ENCODE measurements at regions not wholly inside any gene's neighbourhood (a gene's known extent, or its start where the extent isn't known, plus 50 kb on each side); places are given as distances from the start of the nearest gene placed in this dataset.

GRCh38 chr5:74935752-74936091 is 69.5 kb upstream of the FAM169A start:
- TF ChIP-seq SP1 (IDR thresholded peaks at IDR 0.05), result no peak
- no peak for TF ChIP-seq NFRKB (IDR thresholded peaks at IDR 0.05)
- TF ChIP-seq PKNOX1 (IDR thresholded peaks at IDR 0.05), result no peak
- TF ChIP-seq ARNT (IDR thresholded peaks at IDR 0.05), result no peak
- TF ChIP-seq LEF1 (IDR thresholded peaks at IDR 0.05; ENCODE audit: borderline replicate concordance), result no peak
- no peak for TF ChIP-seq FOXK2 (IDR thresholded peaks at IDR 0.05)
- TF ChIP-seq BHLHE40 (IDR thresholded peaks at IDR 0.05; ENCODE audit: borderline replicate concordance), result no peak
- TF ChIP-seq FOXM1 (IDR thresholded peaks at IDR 0.05; ENCODE audit: borderline replicate concordance), result no peak
- no peak for TF ChIP-seq FOXA1 (IDR thresholded peaks at IDR 0.05)
